Esophagus squamous epithelium (tissue), 5 donors: ENCODE measurements at regions not wholly inside any gene's neighbourhood (a gene's known extent, or its start where the extent isn't known, plus 50 kb on each side); places are given as distances from the start of the nearest gene placed in this dataset.

Experiments
- DNase-seq: peaks from one replicate; lab custom pipeline; 2025; lab: John Stamatoyannopoulos, UW
- H3K27ac ChIP-seq, 4 donors: fragments of 200-600 bp; sonication (generic); one replicate each; pipeline ENCODE4 v1.5.1; 2016 to 2019; ENCODE audit warnings: mild to moderate bottlenecking in 1 of 4
- H3K27me3 ChIP-seq, 4 donors: fragments of 200-600 bp; sonication (generic); 1 replicate in 3 of 4; 2 replicates in 1 of 4; pipeline versions ENCODE4 v1.5.1 to v1.6.0; 2017 to 2021; ENCODE audit warnings: antibody characterized with exemption in 1 of 4
- H3K36me3 ChIP-seq, 3 donors: fragments of 200-600 bp; sonication (generic); one replicate each; pipeline ENCODE4 v1.5.1; 2016 to 2019
- H3K4me1 ChIP-seq, 3 donors: fragments of 200-600 bp; sonication (generic); one replicate each; pipeline ENCODE4 v1.5.1; 2017 to 2019
- H3K4me3 ChIP-seq, 4 donors: fragments of 200-600 bp; sonication (generic); 1 replicate in 3 of 4; 2 replicates in 1 of 4; pipeline ENCODE4 v1.5.1; 2016 to 2019; ENCODE audit warnings: mild to moderate bottlenecking in 2 of 4, moderate library complexity in 1 of 4
- H3K9me3 ChIP-seq, 3 donors: fragments of 200-600 bp; sonication (generic); one replicate each; pipeline ENCODE4 v1.5.1; 2016 to 2019
- POLR2A ChIP-seq, 4 donors: fragments of 450-650 bp; IDR thresholded peaks; one replicate each; pipeline ENCODE4 v1.6.1; 2017; ENCODE audit warnings: antibody characterized with exemption in 4 of 4, mild to moderate bottlenecking in 4 of 4, moderate library complexity in 3 of 4
- WGBS, 2 donors: methylation state at CpG; one replicate each; pipeline ENCODE4 v1.1.5; 2018; 5-methylcytosine and 5-hydroxymethylcytosine counted together
- intact Hi-C: fragments of 100-400 bp; cut with DNase I; formaldehyde crosslinking; loops from one replicate; pipeline ENCODE4 v1.15.0; 2022
- TF ChIP-seq, protein P1 (sequence below), 6 experiments: fragments of 450-650 bp in 4 of 6; fragments of 200-600 bp in 2 of 6; sonication (generic) in 2 of 6; IDR thresholded peaks; one replicate each; pipeline ENCODE4 v1.5.1; 2016 to 2019; ENCODE audit warnings: antibody characterized with exemption in 6 of 6, mild to moderate bottlenecking in 4 of 6, moderate library complexity in 4 of 6
- donor health status: DM: yes; HTN: yes; CAD: no.

GRCh38 chr5:8238080-8238479, 369.1 kb downstream of the MTRR start:
- intact Hi-C loops: no loop called here
- H3K27ac ChIP-seq: no peak overlapping the region
- no peaks in the 10 kb centered on the region for H3K36me3 ChIP-seq
- no peaks in the 10 kb centered on the region for H3K27me3 ChIP-seq
- TF ChIP-seq, protein P1, sequence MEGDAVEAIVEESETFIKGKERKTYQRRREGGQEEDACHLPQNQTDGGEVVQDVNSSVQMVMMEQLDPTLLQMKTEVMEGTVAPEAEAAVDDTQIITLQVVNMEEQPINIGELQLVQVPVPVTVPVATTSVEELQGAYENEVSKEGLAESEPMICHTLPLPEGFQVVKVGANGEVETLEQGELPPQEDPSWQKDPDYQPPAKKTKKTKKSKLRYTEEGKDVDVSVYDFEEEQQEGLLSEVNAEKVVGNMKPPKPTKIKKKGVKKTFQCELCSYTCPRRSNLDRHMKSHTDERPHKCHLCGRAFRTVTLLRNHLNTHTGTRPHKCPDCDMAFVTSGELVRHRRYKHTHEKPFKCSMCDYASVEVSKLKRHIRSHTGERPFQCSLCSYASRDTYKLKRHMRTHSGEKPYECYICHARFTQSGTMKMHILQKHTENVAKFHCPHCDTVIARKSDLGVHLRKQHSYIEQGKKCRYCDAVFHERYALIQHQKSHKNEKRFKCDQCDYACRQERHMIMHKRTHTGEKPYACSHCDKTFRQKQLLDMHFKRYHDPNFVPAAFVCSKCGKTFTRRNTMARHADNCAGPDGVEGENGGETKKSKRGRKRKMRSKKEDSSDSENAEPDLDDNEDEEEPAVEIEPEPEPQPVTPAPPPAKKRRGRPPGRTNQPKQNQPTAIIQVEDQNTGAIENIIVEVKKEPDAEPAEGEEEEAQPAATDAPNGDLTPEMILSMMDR (IDR thresholded peaks at IDR 0.05): no peak
- TF ChIP-seq POLR2A (IDR thresholded peaks at IDR 0.05): no peak
- no peak for DNase-seq
- WGBS, 2 donors: 83 to 90% methylated on average over 5 of the region's 5 CpGs
- no peaks in the 10 kb centered on the region for H3K9me3 ChIP-seq
- H3K4me1 ChIP-seq: no peaks in the 10 kb centered on the region
- no peak overlapping the region for H3K4me3 ChIP-seq

DNA sequence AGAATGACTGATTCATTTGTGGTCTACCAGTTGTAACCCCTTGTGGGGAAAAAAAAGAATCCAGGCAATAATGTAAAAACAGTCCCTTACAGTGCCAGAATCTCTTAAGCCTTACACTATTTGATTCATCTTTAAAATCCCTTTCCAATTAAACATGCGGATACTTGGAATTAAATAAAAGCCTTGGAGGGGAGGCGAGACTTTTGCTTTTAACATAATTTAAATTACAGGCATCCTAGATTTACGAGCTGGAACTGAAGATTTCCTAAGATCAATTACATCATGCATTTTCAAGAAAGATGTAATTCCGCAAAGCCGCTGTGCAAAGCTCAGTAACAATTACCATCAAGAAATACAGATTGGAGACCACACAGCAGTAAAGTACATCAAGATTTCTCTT, 370.2 kb downstream of the MTRR start:
- TF ChIP-seq, protein P1 (IDR thresholded peaks at IDR 0.05): no peak
- TF ChIP-seq POLR2A (IDR thresholded peaks at IDR 0.05): no peak
- H3K4me3 ChIP-seq: no peak overlapping the region
- 63% methylated on average over 5 of the region's 5 CpGs for WGBS, 2 donors
- H3K4me1 ChIP-seq: no peaks in the 10 kb centered on the region
- no peak overlapping the region for H3K27ac ChIP-seq
- no peak for DNase-seq
- no peaks in the 10 kb centered on the region for H3K27me3 ChIP-seq
- no peaks in the 10 kb centered on the region for H3K9me3 ChIP-seq
- intact Hi-C loops: no loop called here
- no peaks in the 10 kb centered on the region for H3K36me3 ChIP-seq

- H3K36me3 ChIP-seq: no peaks in the 10 kb centered on the region
- no peak overlapping the region for H3K4me3 ChIP-seq
- DNase-seq: no peak
- no peaks in the 10 kb centered on the region for H3K4me1 ChIP-seq
- WGBS, 2 donors: 52 to 60% methylated on average over 5 of the region's 5 CpGs
- H3K27me3 ChIP-seq: no peaks in the 10 kb centered on the region
- no peak overlapping the region for H3K27ac ChIP-seq
- H3K9me3 ChIP-seq: no peaks in the 10 kb centered on the region
- no peak for TF ChIP-seq POLR2A (IDR thresholded peaks at IDR 0.05)
- TF ChIP-seq, protein P1 (IDR thresholded peaks at IDR 0.05): no peak
- intact Hi-C loops: no loop called here
These were observed 370.7 kb downstream of the MTRR start for GRCh38 chr5:8239646-8240045.

- 4 to 38% methylated on average over 1 of the region's 1 CpG for WGBS, 2 donors
- H3K4me3 ChIP-seq: no peak overlapping the region
- no peaks in the 10 kb centered on the region for H3K36me3 ChIP-seq
- H3K27ac ChIP-seq: no peak overlapping the region
- no peak for TF ChIP-seq POLR2A (IDR thresholded peaks at IDR 0.05)
- TF ChIP-seq, protein P1 (IDR thresholded peaks at IDR 0.05): no peak
- intact Hi-C loops: no loop called here
- no peaks in the 10 kb centered on the region for H3K27me3 ChIP-seq
- no peaks in the 10 kb centered on the region for H3K9me3 ChIP-seq
- H3K4me1 ChIP-seq: no peaks in the 10 kb centered on the region
- no peak for DNase-seq
These were observed 372.1 kb downstream of the MTRR start for GRCh38 chr5:8241076-8241475.

GRCh38 chr5:8241558-8241957, 372.6 kb downstream of the MTRR start:
- no peak for DNase-seq
- Histone ChIP-seq H3K4me1 (no peaks in the 10 kb centered on the region), H3K9me3 (no peaks in the 10 kb centered on the region), H3K27me3 (no peaks in the 10 kb centered on the region), H3K4me3 (no peak overlapping the region), H3K27ac (no peak overlapping the region), H3K36me3 (no peaks in the 10 kb centered on the region)
- TF ChIP-seq, protein P1 (IDR thresholded peaks at IDR 0.05): no peak
- TF ChIP-seq POLR2A (IDR thresholded peaks at IDR 0.05): no peak
- intact Hi-C loops: no loop called here
- 67 to 73% methylated on average over 3 of the region's 3 CpGs for WGBS, 2 donors
